ENCODE measurements at regions not wholly inside any gene's neighbourhood (a gene's known extent, or its start where the extent isn't known, plus 50 kb on each side); places are given as distances from the start of the nearest gene placed in this dataset.

DNA sequence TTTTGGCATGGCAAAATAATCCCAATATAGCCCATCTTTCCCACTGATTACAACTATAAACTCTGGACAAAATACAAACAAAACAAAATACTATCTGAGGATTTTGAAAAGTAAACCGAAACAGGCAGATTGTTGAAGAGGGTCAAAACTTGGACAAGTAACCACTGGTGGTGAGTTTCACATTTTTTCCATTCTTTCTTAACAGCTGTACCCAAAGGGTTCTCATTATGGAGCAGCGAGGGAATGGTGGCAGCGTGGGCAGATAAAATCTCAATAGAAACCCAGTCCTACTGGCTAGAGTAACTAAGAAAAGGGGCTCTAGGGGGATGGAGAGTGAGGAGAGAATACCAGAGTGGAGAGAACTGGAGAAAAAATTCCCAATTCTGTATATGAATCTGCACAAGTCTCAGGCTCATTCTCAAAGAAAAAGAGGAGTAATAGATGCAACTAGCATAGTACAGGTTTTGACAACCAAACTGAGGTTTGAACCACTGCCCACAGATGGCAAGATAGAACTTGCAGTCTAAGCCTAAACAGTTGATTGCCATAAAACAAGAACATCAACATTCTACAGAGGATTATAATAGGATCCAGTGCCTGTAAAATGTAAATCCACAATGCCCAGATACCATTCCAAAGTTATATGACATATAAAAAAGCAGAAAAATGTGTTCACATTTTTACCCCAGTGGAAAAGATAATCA, 284.5 kb downstream of the KCNRG start:
- TF ChIP-seq, protein P1, sequence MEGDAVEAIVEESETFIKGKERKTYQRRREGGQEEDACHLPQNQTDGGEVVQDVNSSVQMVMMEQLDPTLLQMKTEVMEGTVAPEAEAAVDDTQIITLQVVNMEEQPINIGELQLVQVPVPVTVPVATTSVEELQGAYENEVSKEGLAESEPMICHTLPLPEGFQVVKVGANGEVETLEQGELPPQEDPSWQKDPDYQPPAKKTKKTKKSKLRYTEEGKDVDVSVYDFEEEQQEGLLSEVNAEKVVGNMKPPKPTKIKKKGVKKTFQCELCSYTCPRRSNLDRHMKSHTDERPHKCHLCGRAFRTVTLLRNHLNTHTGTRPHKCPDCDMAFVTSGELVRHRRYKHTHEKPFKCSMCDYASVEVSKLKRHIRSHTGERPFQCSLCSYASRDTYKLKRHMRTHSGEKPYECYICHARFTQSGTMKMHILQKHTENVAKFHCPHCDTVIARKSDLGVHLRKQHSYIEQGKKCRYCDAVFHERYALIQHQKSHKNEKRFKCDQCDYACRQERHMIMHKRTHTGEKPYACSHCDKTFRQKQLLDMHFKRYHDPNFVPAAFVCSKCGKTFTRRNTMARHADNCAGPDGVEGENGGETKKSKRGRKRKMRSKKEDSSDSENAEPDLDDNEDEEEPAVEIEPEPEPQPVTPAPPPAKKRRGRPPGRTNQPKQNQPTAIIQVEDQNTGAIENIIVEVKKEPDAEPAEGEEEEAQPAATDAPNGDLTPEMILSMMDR (IDR thresholded peaks at IDR 0.05; ENCODE audit: insufficient read depth, low read depth, low read length) = no peak
- TF ChIP-seq EZH2 (IDR thresholded peaks at IDR 0.05; ENCODE audit: insufficient read depth, low read length) = no peak
- Histone ChIP-seq H3K9me3 (ENCODE audit: insufficient read depth, low read depth, low read length) (no peaks in the 10 kb centered on the region), H2AFZ (ENCODE audit: low read depth, low read length) (no peak overlapping the region), H3K4me1 (ENCODE audit: insufficient read depth, low read length) (peaks cover 5% of the 10 kb centered on the region), H3K4me2 (ENCODE audit: low read length) (peak overlapping the region; percentile 26), H4K20me1 (ENCODE audit: insufficient read depth, low read length) (no peaks in the 10 kb centered on the region), H3K27me3 (ENCODE audit: insufficient read depth, low read length) (no peaks in the 10 kb centered on the region), H3K4me3 (ENCODE audit: insufficient read depth, low read depth, low read length) (no peak overlapping the region), H3K9ac (ENCODE audit: low read length) (no peak overlapping the region), H3K36me3 (ENCODE audit: insufficient read depth, low read length) (no peaks in the 10 kb centered on the region), H3K27ac (ENCODE audit: low read depth, low read length) (no peak overlapping the region), H3K79me2 (ENCODE audit: insufficient read depth, low read length) (no peaks in the 10 kb centered on the region)
- Mint-ChIP-seq H3K27me3 (ENCODE audit: low read depth, unreplicated experiment) (no peaks in the 10 kb centered on the region), H3K4me1 (ENCODE audit: low read depth, unreplicated experiment) (peaks cover 14% of the 10 kb centered on the region), H3K27ac (ENCODE audit: unreplicated experiment) (no peak overlapping the region), H3K4me3 (ENCODE audit: unreplicated experiment) (no peak overlapping the region), H3K36me3 (ENCODE audit: low read depth, unreplicated experiment) (no peaks in the 10 kb centered on the region), H3K9me3 (ENCODE audit: unreplicated experiment) (peaks cover 4% of the 10 kb centered on the region)
- peak; percentile 59 for DNase-seq (ENCODE audit: low read depth)
- FAIRE-seq = peak; percentile 47

DNA sequence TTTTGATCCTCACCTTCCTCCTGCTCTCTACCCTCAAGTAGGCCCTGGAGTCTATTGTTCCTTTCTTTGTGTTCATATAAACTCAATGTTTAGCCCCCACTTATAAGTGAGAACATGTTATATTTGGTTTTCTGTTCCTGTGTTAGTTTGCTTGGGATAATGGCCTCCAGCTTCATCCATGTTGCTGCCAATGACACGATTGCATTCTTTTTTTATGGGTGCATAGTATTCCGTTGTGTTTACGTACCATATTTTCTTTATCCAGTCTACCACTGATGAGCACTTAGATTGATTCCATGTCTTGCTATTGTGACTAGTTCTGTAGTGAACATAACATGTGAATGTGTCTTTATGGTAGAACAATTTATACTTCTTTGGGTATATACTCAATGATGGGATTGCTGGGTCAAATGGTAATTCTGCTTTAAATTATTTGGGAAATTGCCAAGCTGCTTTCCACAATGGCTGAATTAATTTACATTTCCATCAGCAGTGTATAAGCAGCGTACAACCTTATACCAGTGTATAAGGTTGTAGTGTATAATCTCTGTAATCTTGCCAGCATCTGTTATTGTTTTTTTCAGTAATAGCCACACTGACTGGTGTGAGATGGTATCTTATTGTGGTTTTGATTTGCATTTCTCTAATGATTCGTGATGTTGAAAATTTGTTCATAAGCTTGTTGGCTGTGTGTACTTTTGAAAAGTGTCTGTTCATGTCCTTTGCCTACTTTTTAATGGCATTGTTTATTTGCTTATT, 288.9 kb downstream of the KCNRG start:
- no peak for DNase-seq (ENCODE audit: low read depth)
- no peaks in the 10 kb centered on the region for H4K20me1 ChIP-seq (ENCODE audit: insufficient read depth, low read length)
- H3K36me3 ChIP-seq (ENCODE audit: insufficient read depth, low read length) = no peaks in the 10 kb centered on the region
- FAIRE-seq = no peak
- no peak overlapping the region for H2AFZ ChIP-seq (ENCODE audit: low read depth, low read length)
- H3K27me3 ChIP-seq (ENCODE audit: insufficient read depth, low read length) = no peaks in the 10 kb centered on the region
- no peak overlapping the region for H3K27ac ChIP-seq (ENCODE audit: low read depth, low read length)
- no peaks in the 10 kb centered on the region for H3K79me2 ChIP-seq (ENCODE audit: insufficient read depth, low read length)
- no peaks in the 10 kb centered on the region for H3K9me3 ChIP-seq (ENCODE audit: insufficient read depth, low read depth, low read length)
- no peak overlapping the region for H3K4me2 ChIP-seq (ENCODE audit: low read length)
- H3K9ac ChIP-seq (ENCODE audit: low read length) = no peak overlapping the region
- Mint-ChIP-seq H3K4me1 (ENCODE audit: low read depth, unreplicated experiment) (peaks cover 8% of the 10 kb centered on the region), H3K9me3 (ENCODE audit: unreplicated experiment) (peaks cover 4% of the 10 kb centered on the region), H3K36me3 (ENCODE audit: low read depth, unreplicated experiment) (no peaks in the 10 kb centered on the region), H3K27ac (ENCODE audit: unreplicated experiment) (no peak overlapping the region), H3K27me3 (ENCODE audit: low read depth, unreplicated experiment) (no peaks in the 10 kb centered on the region), H3K4me3 (ENCODE audit: unreplicated experiment) (no peak overlapping the region)
- H3K4me1 ChIP-seq (ENCODE audit: insufficient read depth, low read length) = peaks cover 5% of the 10 kb centered on the region
- no peak overlapping the region for H3K4me3 ChIP-seq (ENCODE audit: insufficient read depth, low read depth, low read length)
- no peak for TF ChIP-seq EZH2 (IDR thresholded peaks at IDR 0.05; ENCODE audit: insufficient read depth, low read length)
- TF ChIP-seq, protein P1 (IDR thresholded peaks at IDR 0.05; ENCODE audit: insufficient read depth, low read depth, low read length) = no peak

DNA sequence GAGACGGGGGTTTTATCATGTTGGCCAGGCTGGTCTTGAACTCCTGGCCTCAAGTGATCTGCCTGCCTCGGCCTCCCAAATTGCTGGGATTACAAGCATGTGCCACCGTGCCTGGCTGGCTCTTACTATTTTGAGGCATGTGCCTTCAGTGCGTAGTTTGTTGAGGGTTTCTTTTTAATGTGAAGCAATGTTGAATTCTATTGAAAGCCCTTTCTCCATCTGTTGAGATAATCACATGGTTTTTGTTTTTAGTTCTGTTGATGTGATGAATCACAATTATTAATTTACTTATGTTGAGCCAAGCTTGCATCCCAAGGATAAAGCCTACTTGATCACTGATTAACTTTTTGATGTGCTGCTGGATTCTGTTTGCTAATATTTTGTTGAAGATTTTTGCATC, 290.9 kb downstream of the KCNRG start:
- DNase-seq (ENCODE audit: low read depth) (no peak), FAIRE-seq (no peak)
- H3K36me3 Mint-ChIP-seq (ENCODE audit: low read depth, unreplicated experiment) = no peaks in the 10 kb centered on the region
- no peak overlapping the region for H3K27ac Mint-ChIP-seq (ENCODE audit: unreplicated experiment)
- Histone ChIP-seq H4K20me1 (ENCODE audit: insufficient read depth, low read length) (no peaks in the 10 kb centered on the region), H3K27me3 (ENCODE audit: insufficient read depth, low read length) (no peaks in the 10 kb centered on the region), H2AFZ (ENCODE audit: low read depth, low read length) (no peak overlapping the region), H3K27ac (ENCODE audit: low read depth, low read length) (no peak overlapping the region), H3K9ac (ENCODE audit: low read length) (no peak overlapping the region), H3K79me2 (ENCODE audit: insufficient read depth, low read length) (no peaks in the 10 kb centered on the region), H3K4me2 (ENCODE audit: low read length) (no peak overlapping the region), H3K4me1 (ENCODE audit: insufficient read depth, low read length) (no peaks in the 10 kb centered on the region), H3K36me3 (ENCODE audit: insufficient read depth, low read length) (no peaks in the 10 kb centered on the region), H3K9me3 (ENCODE audit: insufficient read depth, low read depth, low read length) (no peaks in the 10 kb centered on the region), H3K4me3 (ENCODE audit: insufficient read depth, low read depth, low read length) (no peak overlapping the region)
- TF ChIP-seq, protein P1 (IDR thresholded peaks at IDR 0.05; ENCODE audit: insufficient read depth, low read depth, low read length) = no peak
- no peak for TF ChIP-seq EZH2 (IDR thresholded peaks at IDR 0.05; ENCODE audit: insufficient read depth, low read length)
- H3K4me1 Mint-ChIP-seq (ENCODE audit: low read depth, unreplicated experiment) = peaks cover 7% of the 10 kb centered on the region
- no peak overlapping the region for H3K4me3 Mint-ChIP-seq (ENCODE audit: unreplicated experiment)
- peaks cover 2% of the 10 kb centered on the region for H3K27me3 Mint-ChIP-seq (ENCODE audit: low read depth, unreplicated experiment)
- peaks cover 4% of the 10 kb centered on the region for H3K9me3 Mint-ChIP-seq (ENCODE audit: unreplicated experiment)

Data from astrocyte (in vitro differentiated cells and primary cell).